HG03457 (cell line): ENCODE measurements at regions not wholly inside any gene's neighbourhood (a gene's known extent, or its start where the extent isn't known, plus 50 kb on each side); places are given as distances from the start of the nearest gene placed in this dataset.

Source experiments
- ATAC-seq: cut with Tn5 transposase; IDR thresholded peaks from one replicate; pipeline ENCODE4 v1.9.1; 2021; ENCODE audit warnings: moderate number of reproducible peaks; ENCODE audit not compliant: unreplicated experiment

- peak; percentile 39 for ATAC-seq
Observed at GRCh38 chr21:45592208-45592619, 50.0 kb upstream of the SLC19A1 start.

- no peak for ATAC-seq
Observed at GRCh38 chr21:45592626-45593134, 50.4 kb upstream of the SLC19A1 start.

- no peak for ATAC-seq
Observed at GRCh38 chr21:45593162-45594022, 50.1 kb upstream of the PCBP3 start.
